ENCODE measurements at regions not wholly inside any gene's neighbourhood (a gene's known extent, or its start where the extent isn't known, plus 50 kb on each side); places are given as distances from the start of the nearest gene placed in this dataset.

- H3K27ac ChIP-seq (ENCODE audit: extremely low read depth, low read depth, low read length): no peak overlapping the region
- ChIA-PET POLR2A (no interaction called here), CTCF (no interaction called here)
- no peak overlapping the region for H3K4me3 ChIP-seq (ENCODE audit: low read depth, low read length)
- no peaks in the 10 kb centered on the region for H3K36me3 ChIP-seq (ENCODE audit: control insufficient read depth in 2 of 2, insufficient read depth in 1 of 2, low read length in 2 of 2)
- no peak for TF ChIP-seq ZNF341 (tag by site-specific recombination; IDR thresholded peaks at IDR 0.05; ENCODE audit: low read depth)
- no peak for TF ChIP-seq ZBTB20 (tag by site-specific recombination; IDR thresholded peaks at IDR 0.05)
- TF ChIP-seq ZNF324 (tag by site-specific recombination; IDR thresholded peaks at IDR 0.05): no peak
- TF ChIP-seq RBAK (tag by site-specific recombination; IDR thresholded peaks at IDR 0.05): no peak
- TF ChIP-seq ZNF571 (tag by site-specific recombination; IDR thresholded peaks at IDR 0.05): no peak
- TF ChIP-seq BCL11B (tag by site-specific recombination; IDR thresholded peaks at IDR 0.05; ENCODE audit: low read depth): no peak
- TF ChIP-seq KLF16 (tag by site-specific recombination; IDR thresholded peaks at IDR 0.05): no peak
- TF ChIP-seq ZNF704 (tag by site-specific recombination; IDR thresholded peaks at IDR 0.05): no peak
- no peak for TF ChIP-seq ZNF133 (tag by site-specific recombination; IDR thresholded peaks at IDR 0.05)
- no peak for TF ChIP-seq ZNF184 (tag by site-specific recombination; IDR thresholded peaks at IDR 0.05)
- no peak for TF ChIP-seq ZNF768 (tag by site-specific recombination; IDR thresholded peaks at IDR 0.05)
- TF ChIP-seq ZFHX2 (tag by site-specific recombination; conservative IDR thresholded peaks at IDR 0.05): no peak
- TF ChIP-seq ZNF266 (tag by site-specific recombination; IDR thresholded peaks at IDR 0.05; ENCODE audit: low read depth): no peak
- no peak for TF ChIP-seq ZXDB (tag by site-specific recombination; IDR thresholded peaks at IDR 0.05)
- TF ChIP-seq, protein P1, sequence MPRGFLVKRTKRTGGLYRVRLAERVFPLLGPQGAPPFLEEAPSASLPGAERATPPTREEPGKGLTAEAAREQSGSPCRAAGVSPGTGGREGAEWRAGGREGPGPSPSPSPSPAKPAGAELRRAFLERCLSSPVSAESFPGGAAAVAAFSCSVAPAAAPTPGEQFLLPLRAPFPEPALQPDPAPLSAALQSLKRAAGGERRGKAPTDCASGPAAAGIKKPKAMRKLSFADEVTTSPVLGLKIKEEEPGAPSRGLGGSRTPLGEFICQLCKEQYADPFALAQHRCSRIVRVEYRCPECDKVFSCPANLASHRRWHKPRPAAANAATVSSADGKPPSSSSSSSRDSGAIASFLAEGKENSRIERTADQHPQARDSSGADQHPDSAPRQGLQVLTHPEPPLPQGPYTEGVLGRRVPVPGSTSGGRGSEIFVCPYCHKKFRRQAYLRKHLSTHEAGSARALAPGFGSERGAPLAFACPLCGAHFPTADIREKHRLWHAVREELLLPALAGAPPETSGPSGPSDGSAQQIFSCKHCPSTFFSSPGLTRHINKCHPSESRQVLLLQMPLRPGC (tag by site-specific recombination; IDR thresholded peaks at IDR 0.05): no peak
- no peak for TF ChIP-seq ZNF274 (IDR thresholded peaks at IDR 0.05; ENCODE audit: low read length)
- TF ChIP-seq ZNF274 (tag by site-specific recombination; IDR thresholded peaks at IDR 0.05; ENCODE audit: borderline replicate concordance): no peak
- no peak for TF ChIP-seq ZNF202 (tag by site-specific recombination; IDR thresholded peaks at IDR 0.05; ENCODE audit: borderline replicate concordance)
- TF ChIP-seq, protein P2, sequence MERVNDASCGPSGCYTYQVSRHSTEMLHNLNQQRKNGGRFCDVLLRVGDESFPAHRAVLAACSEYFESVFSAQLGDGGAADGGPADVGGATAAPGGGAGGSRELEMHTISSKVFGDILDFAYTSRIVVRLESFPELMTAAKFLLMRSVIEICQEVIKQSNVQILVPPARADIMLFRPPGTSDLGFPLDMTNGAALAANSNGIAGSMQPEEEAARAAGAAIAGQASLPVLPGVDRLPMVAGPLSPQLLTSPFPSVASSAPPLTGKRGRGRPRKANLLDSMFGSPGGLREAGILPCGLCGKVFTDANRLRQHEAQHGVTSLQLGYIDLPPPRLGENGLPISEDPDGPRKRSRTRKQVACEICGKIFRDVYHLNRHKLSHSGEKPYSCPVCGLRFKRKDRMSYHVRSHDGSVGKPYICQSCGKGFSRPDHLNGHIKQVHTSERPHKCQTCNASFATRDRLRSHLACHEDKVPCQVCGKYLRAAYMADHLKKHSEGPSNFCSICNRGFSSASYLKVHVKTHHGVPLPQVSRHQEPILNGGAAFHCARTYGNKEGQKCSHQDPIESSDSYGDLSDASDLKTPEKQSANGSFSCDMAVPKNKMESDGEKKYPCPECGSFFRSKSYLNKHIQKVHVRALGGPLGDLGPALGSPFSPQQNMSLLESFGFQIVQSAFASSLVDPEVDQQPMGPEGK (tag by site-specific recombination; IDR thresholded peaks at IDR 0.05): no peak
- TF ChIP-seq ZNF548 (tag by site-specific recombination; IDR thresholded peaks at IDR 0.05): no peak
- no peak for TF ChIP-seq ZNF239 (tag by site-specific recombination; IDR thresholded peaks at IDR 0.05)
- no peaks in the 10 kb centered on the region for H3K4me1 ChIP-seq (ENCODE audit: control insufficient read depth, insufficient read depth, low read length)
- H3K9me3 ChIP-seq (ENCODE audit: control insufficient read depth, insufficient read depth, low read depth, low read length): no peaks in the 10 kb centered on the region
Observed at GRCh38 chrX:3250966-3251365, 95.5 kb downstream of the MXRA5 start.

DNA sequence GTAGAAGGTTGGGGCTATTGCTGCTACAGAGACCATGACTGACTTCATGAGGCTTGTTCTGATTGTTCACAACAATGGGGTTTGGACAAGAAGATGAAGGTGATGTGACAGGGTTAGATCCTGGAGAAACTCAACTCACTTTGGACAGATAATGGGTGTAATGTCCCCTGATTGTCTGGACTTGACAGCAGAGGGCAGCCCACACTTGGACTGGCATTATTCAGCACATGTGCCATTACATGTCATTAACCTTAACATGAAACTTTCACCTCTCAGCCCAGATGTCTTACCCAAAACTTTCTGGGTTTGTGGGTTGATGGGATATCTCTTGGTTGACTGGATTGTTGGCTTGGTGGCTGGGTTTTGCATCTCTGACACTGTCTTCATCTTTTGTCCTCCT lies 101.5 kb downstream of the MXRA5 start:
- TF ChIP-seq ZNF324 (tag by site-specific recombination; IDR thresholded peaks at IDR 0.05): no peak
- TF ChIP-seq ZNF529 (tag by site-specific recombination; IDR thresholded peaks at IDR 0.05; ENCODE audit: insufficient replicate concordance): no peak
- TF ChIP-seq ZNF133 (tag by site-specific recombination; IDR thresholded peaks at IDR 0.05): no peak
- TF ChIP-seq ZNF747 (tag by site-specific recombination; IDR thresholded peaks at IDR 0.05): no peak
- no peak for TF ChIP-seq ZNF341 (tag by site-specific recombination; IDR thresholded peaks at IDR 0.05; ENCODE audit: low read depth)
- no peak for TF ChIP-seq ZNF10 (tag by site-specific recombination; IDR thresholded peaks at IDR 0.05)
- no peak for TF ChIP-seq REPIN1 (tag by site-specific recombination; IDR thresholded peaks at IDR 0.05; ENCODE audit: low read depth)
- TF ChIP-seq, protein P3, sequence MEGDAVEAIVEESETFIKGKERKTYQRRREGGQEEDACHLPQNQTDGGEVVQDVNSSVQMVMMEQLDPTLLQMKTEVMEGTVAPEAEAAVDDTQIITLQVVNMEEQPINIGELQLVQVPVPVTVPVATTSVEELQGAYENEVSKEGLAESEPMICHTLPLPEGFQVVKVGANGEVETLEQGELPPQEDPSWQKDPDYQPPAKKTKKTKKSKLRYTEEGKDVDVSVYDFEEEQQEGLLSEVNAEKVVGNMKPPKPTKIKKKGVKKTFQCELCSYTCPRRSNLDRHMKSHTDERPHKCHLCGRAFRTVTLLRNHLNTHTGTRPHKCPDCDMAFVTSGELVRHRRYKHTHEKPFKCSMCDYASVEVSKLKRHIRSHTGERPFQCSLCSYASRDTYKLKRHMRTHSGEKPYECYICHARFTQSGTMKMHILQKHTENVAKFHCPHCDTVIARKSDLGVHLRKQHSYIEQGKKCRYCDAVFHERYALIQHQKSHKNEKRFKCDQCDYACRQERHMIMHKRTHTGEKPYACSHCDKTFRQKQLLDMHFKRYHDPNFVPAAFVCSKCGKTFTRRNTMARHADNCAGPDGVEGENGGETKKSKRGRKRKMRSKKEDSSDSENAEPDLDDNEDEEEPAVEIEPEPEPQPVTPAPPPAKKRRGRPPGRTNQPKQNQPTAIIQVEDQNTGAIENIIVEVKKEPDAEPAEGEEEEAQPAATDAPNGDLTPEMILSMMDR (tag by site-specific recombination; IDR thresholded peaks at IDR 0.05): no peak
- no peak for TF ChIP-seq ZNF2 (tag by site-specific recombination; IDR thresholded peaks at IDR 0.05)
- no peak for TF ChIP-seq SALL2 (tag by site-specific recombination; IDR thresholded peaks at IDR 0.05; ENCODE audit: borderline replicate concordance)
- TF ChIP-seq ZNF677 (tag by site-specific recombination; IDR thresholded peaks at IDR 0.05): no peak
- TF ChIP-seq SCRT1 (tag by site-specific recombination; IDR thresholded peaks at IDR 0.05; ENCODE audit: borderline replicate concordance): no peak
- TF ChIP-seq ZNF146 (tag by site-specific recombination; IDR thresholded peaks at IDR 0.05): no peak
- TF ChIP-seq HOXD13 (CRISPR knock-in tag; IDR thresholded peaks at IDR 0.05; ENCODE audit: borderline replicate concordance): no peak
- no peak overlapping the region for H3K27ac ChIP-seq (ENCODE audit: extremely low read depth, low read depth, low read length)
- H3K4me1 ChIP-seq (ENCODE audit: control insufficient read depth, insufficient read depth, low read length): no peaks in the 10 kb centered on the region
- no peaks in the 10 kb centered on the region for H3K9me3 ChIP-seq (ENCODE audit: control insufficient read depth, insufficient read depth, low read depth, low read length)
- no peaks in the 10 kb centered on the region for H3K36me3 ChIP-seq (ENCODE audit: control insufficient read depth in 2 of 2, insufficient read depth in 1 of 2, low read length in 2 of 2)
- no peak overlapping the region for H3K4me3 ChIP-seq (ENCODE audit: low read depth, low read length)
- CTCF ChIA-PET: interaction anchor here (0.6 kb wide), 1 partner anchor 566 kb away, joined by 6 read pairs; no protein-coding TSS in a partner anchor
- POLR2A ChIA-PET: no interaction called here

Data from HEK293 (cell line).